ENCODE measurements at regions not wholly inside any gene's neighbourhood (a gene's known extent, or its start where the extent isn't known, plus 50 kb on each side); places are given as distances from the start of the nearest gene placed in this dataset.

DNA sequence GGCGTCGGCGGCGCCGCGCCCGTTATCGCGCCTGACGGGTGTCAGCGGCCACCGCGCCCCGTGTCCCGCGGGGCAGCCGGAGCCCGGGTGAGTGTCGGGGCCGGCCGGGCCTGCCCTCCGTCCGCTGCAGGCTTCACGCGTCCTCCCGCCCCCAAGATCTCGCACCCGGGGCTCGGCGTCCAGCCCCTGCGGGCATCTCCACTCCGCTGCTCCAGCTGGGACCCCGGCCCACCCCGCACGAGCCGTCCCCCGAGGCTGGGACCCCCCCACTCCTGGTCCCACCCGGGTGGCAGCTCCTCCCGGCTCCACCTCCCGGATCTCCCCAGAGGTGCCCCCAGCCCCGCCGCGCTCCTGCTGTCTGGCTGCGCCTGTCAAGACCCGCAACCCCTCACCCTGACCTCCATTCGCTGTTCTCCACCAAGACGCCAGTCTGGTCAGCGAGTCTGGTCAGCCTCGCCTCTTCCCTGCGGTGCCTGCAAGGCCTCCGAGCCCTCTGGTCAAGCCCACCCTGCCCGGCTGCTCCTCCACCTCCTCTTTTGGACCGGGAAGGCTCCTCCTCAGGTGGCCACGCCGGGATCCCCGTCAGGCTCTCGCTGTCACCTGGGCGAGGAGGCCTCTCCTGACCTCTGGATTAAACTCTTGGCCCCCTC lies 66.0 kb upstream of the NKX1-1 start:
- H3K27ac Mint-ChIP-seq = no peak overlapping the region
- TF ChIP-seq, protein P1, sequence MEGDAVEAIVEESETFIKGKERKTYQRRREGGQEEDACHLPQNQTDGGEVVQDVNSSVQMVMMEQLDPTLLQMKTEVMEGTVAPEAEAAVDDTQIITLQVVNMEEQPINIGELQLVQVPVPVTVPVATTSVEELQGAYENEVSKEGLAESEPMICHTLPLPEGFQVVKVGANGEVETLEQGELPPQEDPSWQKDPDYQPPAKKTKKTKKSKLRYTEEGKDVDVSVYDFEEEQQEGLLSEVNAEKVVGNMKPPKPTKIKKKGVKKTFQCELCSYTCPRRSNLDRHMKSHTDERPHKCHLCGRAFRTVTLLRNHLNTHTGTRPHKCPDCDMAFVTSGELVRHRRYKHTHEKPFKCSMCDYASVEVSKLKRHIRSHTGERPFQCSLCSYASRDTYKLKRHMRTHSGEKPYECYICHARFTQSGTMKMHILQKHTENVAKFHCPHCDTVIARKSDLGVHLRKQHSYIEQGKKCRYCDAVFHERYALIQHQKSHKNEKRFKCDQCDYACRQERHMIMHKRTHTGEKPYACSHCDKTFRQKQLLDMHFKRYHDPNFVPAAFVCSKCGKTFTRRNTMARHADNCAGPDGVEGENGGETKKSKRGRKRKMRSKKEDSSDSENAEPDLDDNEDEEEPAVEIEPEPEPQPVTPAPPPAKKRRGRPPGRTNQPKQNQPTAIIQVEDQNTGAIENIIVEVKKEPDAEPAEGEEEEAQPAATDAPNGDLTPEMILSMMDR (IDR thresholded peaks at IDR 0.05; ENCODE audit: unreplicated experiment in 3 of 3) = no peak
- no peaks in the 10 kb centered on the region for H3K4me1 Mint-ChIP-seq
- H3K9me3 Mint-ChIP-seq = peaks cover 16% of the 10 kb centered on the region
- H3K4me3 Mint-ChIP-seq = no peak overlapping the region
- H3K36me3 Mint-ChIP-seq (ENCODE audit: low read depth) = peaks cover 12% of the 10 kb centered on the region
- peaks cover 67% of the 10 kb centered on the region for H3K27me3 Mint-ChIP-seq (ENCODE audit: low read depth)

DNA sequence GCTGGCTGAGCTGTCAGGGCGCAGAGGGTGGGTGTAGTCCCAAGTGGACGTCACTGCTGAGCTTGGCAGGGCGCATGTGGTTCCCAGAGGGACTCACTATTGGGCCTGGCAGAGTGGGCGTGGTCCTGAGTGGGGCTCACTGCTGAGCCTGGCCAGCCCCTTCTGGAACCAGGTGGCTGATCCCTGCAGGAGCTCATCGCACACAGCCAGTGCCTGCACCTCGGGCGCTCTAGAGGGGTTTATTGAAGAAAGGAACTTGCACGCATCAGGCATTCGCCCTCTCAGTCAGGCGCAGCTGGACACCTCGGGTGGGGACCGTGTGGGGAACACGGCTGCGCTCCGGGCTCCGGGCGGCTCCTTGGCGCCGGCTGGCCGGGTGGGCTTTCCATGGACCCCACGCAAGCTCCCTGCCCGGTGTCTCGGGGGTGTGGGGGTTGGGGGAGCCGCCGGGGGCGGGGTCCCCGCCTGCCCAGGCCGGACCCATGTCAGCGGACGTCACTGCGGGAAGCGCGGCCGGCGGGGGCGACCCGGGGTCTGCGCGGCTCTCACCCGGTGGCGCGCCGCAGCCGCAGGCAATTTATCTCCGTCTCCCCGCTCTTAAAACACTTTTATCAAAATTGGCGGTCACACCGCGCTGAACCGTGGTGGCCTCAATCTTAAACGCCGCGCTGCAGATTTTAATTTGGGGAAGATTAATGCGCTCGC lies 65.4 kb upstream of the NKX1-1 start:
- Mint-ChIP-seq H3K4me1 (no peaks in the 10 kb centered on the region), H3K27ac (no peak overlapping the region), H3K9me3 (peaks cover 16% of the 10 kb centered on the region), H3K27me3 (ENCODE audit: low read depth) (peaks cover 67% of the 10 kb centered on the region), H3K36me3 (ENCODE audit: low read depth) (peaks cover 13% of the 10 kb centered on the region), H3K4me3 (no peak overlapping the region)
- TF ChIP-seq, protein P1 (IDR thresholded peaks at IDR 0.05; ENCODE audit: unreplicated experiment in 3 of 3) = no peak

DNA sequence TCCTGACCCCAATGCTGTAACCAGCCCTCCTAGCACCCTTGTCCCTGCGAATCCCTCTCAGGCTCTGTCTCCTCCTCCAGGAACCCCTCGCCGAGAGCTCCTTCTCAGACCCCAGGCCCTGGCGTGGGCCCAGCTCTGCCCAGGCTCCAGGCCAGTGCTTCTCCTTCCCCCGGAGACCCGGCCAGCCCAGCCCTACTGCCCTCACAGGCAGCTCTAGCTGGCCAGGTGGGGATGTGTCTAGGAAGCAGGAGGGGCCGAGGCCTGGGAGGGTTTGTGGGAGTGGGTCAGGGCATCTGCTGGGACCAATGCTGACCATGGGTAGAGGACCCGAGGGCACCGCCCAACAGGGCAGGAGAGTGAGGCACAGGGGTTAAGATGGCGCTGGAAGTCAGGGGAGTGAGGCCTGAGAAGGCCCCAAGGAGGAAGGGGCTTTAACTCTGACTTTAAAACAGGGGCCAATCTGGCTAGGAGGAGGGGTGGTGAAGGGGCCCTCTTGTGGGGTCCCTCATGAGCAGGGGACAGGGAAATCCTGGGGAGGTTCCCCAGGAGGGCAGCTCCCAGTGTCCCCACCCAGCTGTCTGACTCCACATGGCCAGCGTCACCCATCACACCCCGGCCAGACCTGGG lies 64.7 kb upstream of the NKX1-1 start:
- Mint-ChIP-seq H3K36me3 (ENCODE audit: low read depth) (peaks cover 13% of the 10 kb centered on the region), H3K4me1 (no peaks in the 10 kb centered on the region), H3K9me3 (peaks cover 16% of the 10 kb centered on the region), H3K27me3 (ENCODE audit: low read depth) (peaks cover 67% of the 10 kb centered on the region), H3K27ac (no peak overlapping the region), H3K4me3 (no peak overlapping the region)
- TF ChIP-seq, protein P1 (IDR thresholded peaks at IDR 0.05; ENCODE audit: unreplicated experiment in 3 of 3) = no peak

DNA sequence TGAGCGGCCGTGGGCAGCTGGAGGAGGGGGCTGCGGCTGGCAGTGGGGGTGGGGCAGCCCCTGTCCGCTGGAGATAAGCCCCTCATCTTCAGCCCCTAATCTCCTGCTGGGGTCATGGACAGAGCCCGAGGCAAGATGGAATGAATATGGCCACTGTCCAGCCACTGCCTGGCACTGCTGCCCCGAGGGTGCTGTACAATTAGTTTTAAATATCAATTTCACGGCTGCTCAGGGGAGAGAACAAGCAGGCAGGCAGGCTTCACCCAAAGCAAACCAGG lies 64.1 kb upstream of the NKX1-1 start:
- Mint-ChIP-seq H3K27ac (no peak overlapping the region), H3K9me3 (peaks cover 13% of the 10 kb centered on the region), H3K36me3 (ENCODE audit: low read depth) (peaks cover 13% of the 10 kb centered on the region), H3K4me3 (no peak overlapping the region), H3K4me1 (no peaks in the 10 kb centered on the region), H3K27me3 (ENCODE audit: low read depth) (peaks cover 61% of the 10 kb centered on the region)
- TF ChIP-seq, protein P1 (IDR thresholded peaks at IDR 0.05; ENCODE audit: unreplicated experiment in 3 of 3) = no peak

DNA sequence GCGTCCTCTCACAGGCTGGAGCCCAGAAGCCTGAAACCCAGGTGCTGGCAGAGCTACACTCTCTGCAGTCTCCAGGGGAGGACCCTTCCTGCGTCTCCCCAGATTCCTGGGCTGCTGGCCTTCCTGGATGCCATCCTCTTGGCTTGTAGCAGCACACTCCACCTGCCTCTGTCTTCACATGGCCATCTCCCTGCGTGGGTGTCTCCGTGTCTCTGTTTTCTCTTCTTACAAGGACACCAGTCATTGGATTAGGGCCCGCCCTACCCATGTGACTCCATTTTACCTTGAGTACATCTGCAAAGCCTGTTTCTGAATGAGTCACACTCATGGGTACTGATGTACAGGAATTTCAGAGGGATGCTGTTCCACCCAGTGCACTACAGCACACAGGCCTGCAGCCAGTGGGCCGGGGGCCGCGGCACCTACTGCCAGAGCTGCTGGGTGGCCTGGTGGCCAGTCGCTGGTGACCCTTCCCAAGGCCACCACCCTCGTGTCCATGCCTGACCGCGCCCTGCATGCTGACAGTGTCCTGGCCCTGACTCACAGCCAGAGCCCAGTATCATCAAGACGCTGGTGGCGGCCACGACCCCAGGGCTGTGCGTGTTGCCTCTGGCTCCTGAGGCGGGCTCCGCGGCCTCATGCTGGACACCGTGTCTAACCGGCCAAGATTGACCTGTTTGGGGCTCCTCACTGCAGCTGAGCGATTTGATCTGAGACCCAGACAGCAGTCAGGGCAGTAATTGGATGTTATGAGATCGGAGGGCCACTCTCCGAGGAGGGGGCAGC lies 63.6 kb upstream of the NKX1-1 start:
- Mint-ChIP-seq H3K4me3 (no peak overlapping the region), H3K27me3 (ENCODE audit: low read depth) (peaks cover 55% of the 10 kb centered on the region), H3K4me1 (no peaks in the 10 kb centered on the region), H3K36me3 (ENCODE audit: low read depth) (peaks cover 13% of the 10 kb centered on the region), H3K27ac (no peak overlapping the region), H3K9me3 (peaks cover 13% of the 10 kb centered on the region)
- TF ChIP-seq, protein P1 (IDR thresholded peaks at IDR 0.05; ENCODE audit: unreplicated experiment in 3 of 3) = no peak

All from nephron (organoid).